Astrocyte (in vitro differentiated cells and primary cell): ENCODE measurements at regions not wholly inside any gene's neighbourhood (a gene's known extent, or its start where the extent isn't known, plus 50 kb on each side); places are given as distances from the start of the nearest gene placed in this dataset.

Experiments used
- DNase-seq: peaks from one replicate; pipeline ENCODE4 v3.0.0-alpha.2; 2010; ENCODE audit warnings: low read depth
- FAIRE-seq: peaks from 2 replicates; lab custom pipeline; 2011; peaks lifted over from hg19 to GRCh38; lab: Jason Lieb, UNC
- H2AFZ ChIP-seq: 2 replicates; pipeline ENCODE4 v1.6.0; 2012; ENCODE audit warnings: low read depth, low read length, inconsistent platforms
- H3K27ac ChIP-seq: 2 replicates; pipeline ENCODE4 v1.5.1; 2011; ENCODE audit warnings: low read depth, low read length, inconsistent platforms
- H3K27me3 ChIP-seq: 2 replicates; pipeline ENCODE4 v1.6.0; 2011; ENCODE audit warnings: low read length, inconsistent platforms; ENCODE audit not compliant: insufficient read depth
- H3K36me3 ChIP-seq: 2 replicates; pipeline ENCODE4 v1.5.1; 2011; ENCODE audit warnings: low read length, inconsistent platforms; ENCODE audit not compliant: insufficient read depth
- H3K4me1 ChIP-seq: 2 replicates; pipeline ENCODE4 v1.5.1; 2011; ENCODE audit warnings: low read length, inconsistent platforms; ENCODE audit not compliant: insufficient read depth
- H3K4me2 ChIP-seq: 2 replicates; pipeline ENCODE4 v1.6.0; 2012; ENCODE audit warnings: low read length, inconsistent platforms
- H3K4me3 ChIP-seq: 2 replicates; pipeline ENCODE4 v1.5.1; 2011; ENCODE audit warnings: low read depth, mild to moderate bottlenecking, low read length, inconsistent platforms; ENCODE audit not compliant: insufficient read depth
- H3K79me2 ChIP-seq: 2 replicates; pipeline ENCODE4 v1.6.0; 2012; ENCODE audit warnings: mild to moderate bottlenecking, low read length, inconsistent platforms; ENCODE audit not compliant: insufficient read depth
- H3K9ac ChIP-seq: 2 replicates; pipeline ENCODE4 v1.6.0; 2012; ENCODE audit warnings: mild to moderate bottlenecking, low read length, inconsistent platforms
- H3K9me3 ChIP-seq: 2 replicates; pipeline ENCODE4 v1.5.1; 2012; ENCODE audit warnings: low read depth, mild to moderate bottlenecking, low read length, inconsistent platforms; ENCODE audit not compliant: insufficient read depth
- H4K20me1 ChIP-seq: 2 replicates; pipeline ENCODE4 v1.6.0; 2012; ENCODE audit warnings: low read length, inconsistent platforms; ENCODE audit not compliant: insufficient read depth
- H3K27ac Mint-ChIP-seq: one replicate; pipeline ENCODE4 v1.8.0; 2021; ENCODE audit warnings: mild to moderate bottlenecking, mixed read lengths; ENCODE audit not compliant: unreplicated experiment
- H3K27me3 Mint-ChIP-seq: one replicate; pipeline ENCODE4 v1.8.0; 2021; ENCODE audit warnings: low read depth, mixed read lengths; ENCODE audit not compliant: unreplicated experiment
- H3K36me3 Mint-ChIP-seq: one replicate; pipeline ENCODE4 v1.8.0; 2021; ENCODE audit warnings: low read depth, mixed read lengths; ENCODE audit not compliant: unreplicated experiment
- H3K4me1 Mint-ChIP-seq: one replicate; pipeline ENCODE4 v1.8.0; 2021; ENCODE audit warnings: low read depth, mixed read lengths; ENCODE audit not compliant: unreplicated experiment
- H3K4me3 Mint-ChIP-seq: one replicate; pipeline ENCODE4 v1.8.0; 2021; ENCODE audit warnings: mild to moderate bottlenecking, moderate library complexity, mixed read lengths; ENCODE audit not compliant: unreplicated experiment
- H3K9me3 Mint-ChIP-seq: one replicate; pipeline ENCODE4 v1.8.0; 2021; ENCODE audit warnings: mild to moderate bottlenecking, mixed read lengths; ENCODE audit not compliant: unreplicated experiment
- EZH2 ChIP-seq: IDR thresholded peaks from 2 replicates; pipeline ENCODE4 v1.6.1; 2012; ENCODE audit warnings: mild to moderate bottlenecking, low read length, inconsistent platforms; ENCODE audit not compliant: insufficient read depth
- TF ChIP-seq, protein P1 (sequence below): IDR thresholded peaks from 2 replicates; pipeline ENCODE4 v1.5.1; 2011; ENCODE audit warnings: low read depth, mild to moderate bottlenecking, inconsistent platforms, low read length, moderate library complexity; ENCODE audit not compliant: insufficient read depth

DNA sequence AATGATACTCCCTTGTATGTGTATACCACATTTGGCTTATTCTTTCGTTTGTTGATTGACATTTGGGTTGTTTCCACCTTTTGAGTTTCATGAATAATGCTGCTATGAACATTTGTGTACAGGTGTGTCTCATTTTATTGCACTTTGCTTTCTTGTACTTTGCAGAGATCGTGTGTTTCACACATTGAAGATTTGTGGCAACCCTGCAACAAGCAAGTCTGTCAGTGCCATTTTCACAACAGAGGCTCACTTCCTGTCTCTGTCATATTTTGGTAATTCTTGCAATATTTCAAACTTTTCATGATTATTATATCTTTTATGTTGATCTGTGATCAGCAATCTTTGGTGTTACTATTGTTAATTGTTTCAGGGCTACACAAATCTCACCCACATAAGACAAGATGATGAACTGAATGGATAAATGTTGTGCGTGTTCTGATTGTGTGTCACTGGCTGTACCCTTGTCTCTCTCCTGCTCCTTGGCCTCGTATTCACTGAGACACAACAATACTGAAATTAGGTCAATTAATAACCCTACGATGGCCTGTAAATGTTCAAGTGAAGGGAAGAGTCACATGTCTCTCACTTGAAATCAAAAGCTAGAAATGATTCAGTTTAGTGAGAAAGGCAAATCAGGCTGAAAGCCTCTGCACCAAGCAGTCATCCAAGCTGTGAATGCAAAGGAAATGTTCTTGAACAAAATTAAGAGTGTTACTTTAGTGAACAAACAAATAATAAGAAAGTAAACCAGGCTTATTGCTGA, 133.6 kb upstream of the JCAD start:
- no peak overlapping the region for H3K27ac Mint-ChIP-seq
- no peak for TF ChIP-seq EZH2
- TF ChIP-seq, protein P1, sequence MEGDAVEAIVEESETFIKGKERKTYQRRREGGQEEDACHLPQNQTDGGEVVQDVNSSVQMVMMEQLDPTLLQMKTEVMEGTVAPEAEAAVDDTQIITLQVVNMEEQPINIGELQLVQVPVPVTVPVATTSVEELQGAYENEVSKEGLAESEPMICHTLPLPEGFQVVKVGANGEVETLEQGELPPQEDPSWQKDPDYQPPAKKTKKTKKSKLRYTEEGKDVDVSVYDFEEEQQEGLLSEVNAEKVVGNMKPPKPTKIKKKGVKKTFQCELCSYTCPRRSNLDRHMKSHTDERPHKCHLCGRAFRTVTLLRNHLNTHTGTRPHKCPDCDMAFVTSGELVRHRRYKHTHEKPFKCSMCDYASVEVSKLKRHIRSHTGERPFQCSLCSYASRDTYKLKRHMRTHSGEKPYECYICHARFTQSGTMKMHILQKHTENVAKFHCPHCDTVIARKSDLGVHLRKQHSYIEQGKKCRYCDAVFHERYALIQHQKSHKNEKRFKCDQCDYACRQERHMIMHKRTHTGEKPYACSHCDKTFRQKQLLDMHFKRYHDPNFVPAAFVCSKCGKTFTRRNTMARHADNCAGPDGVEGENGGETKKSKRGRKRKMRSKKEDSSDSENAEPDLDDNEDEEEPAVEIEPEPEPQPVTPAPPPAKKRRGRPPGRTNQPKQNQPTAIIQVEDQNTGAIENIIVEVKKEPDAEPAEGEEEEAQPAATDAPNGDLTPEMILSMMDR, result no peak
- H3K9me3 ChIP-seq, result peaks cover 5% of the 10 kb centered on the region
- H3K27me3 Mint-ChIP-seq, result no peaks in the 10 kb centered on the region
- no peak overlapping the region for H3K4me2 ChIP-seq
- no peaks in the 10 kb centered on the region for H3K36me3 ChIP-seq
- H3K36me3 Mint-ChIP-seq, result no peaks in the 10 kb centered on the region
- H3K27ac ChIP-seq, result no peak overlapping the region
- H3K27me3 ChIP-seq, result peaks cover 4% of the 10 kb centered on the region
- H3K4me1 ChIP-seq, result peaks cover 6% of the 10 kb centered on the region
- H2AFZ ChIP-seq, result no peak overlapping the region
- H3K4me1 Mint-ChIP-seq, result peaks cover 6% of the 10 kb centered on the region
- H4K20me1 ChIP-seq, result no peaks in the 10 kb centered on the region
- DNase-seq (no peak), FAIRE-seq (no peak)
- no peak overlapping the region for H3K9ac ChIP-seq
- H3K4me3 ChIP-seq, result no peak overlapping the region
- peaks cover 6% of the 10 kb centered on the region for H3K9me3 Mint-ChIP-seq
- H3K4me3 Mint-ChIP-seq, result no peak overlapping the region
- no peaks in the 10 kb centered on the region for H3K79me2 ChIP-seq

DNA sequence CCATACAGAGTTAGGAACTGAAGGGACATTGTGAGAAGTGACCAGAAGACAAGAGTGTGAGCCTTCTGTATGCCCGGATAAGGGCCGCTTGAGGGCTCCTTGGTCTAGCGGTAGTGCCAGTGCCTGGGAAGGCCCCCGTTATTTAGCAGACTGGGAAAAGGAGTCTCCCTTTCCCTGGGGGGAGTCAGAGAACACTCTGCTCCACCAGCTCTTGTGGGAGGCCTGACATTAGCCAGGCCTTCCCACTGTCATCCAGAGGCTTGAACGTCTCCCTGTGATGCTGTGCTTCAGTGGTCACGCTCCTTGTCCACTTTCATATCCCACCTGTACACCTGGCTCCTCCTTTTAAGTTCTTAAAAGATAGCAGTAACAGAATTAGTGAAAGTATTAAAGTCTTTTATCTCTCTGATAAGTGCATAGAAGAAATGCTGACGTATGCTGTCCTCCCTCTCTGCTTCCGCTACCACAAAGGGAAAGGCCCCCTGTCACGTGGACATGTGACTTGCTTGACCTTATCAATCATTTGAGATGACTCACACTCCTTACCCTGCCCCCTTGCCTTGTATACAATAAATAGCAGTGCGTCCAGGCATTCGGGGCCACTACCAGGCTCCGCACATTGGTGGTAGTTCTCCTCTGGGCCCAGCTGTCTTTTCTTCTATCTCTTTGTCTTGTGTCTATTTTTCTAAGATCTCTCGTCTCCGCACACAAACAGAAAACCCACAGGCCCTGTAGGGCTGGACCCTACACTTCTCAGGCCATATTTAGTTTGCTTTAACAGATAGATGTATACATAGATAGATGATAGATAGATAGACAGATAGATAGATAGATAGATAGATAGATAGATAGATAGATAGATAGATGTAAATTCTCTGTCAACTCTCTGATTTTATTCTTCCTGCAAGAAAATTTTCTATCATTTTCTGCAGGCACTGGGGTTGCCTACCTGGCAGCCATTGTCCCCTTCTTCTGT, 131.5 kb upstream of the JCAD start:
- H3K36me3 ChIP-seq, result no peaks in the 10 kb centered on the region
- DNase-seq, result no peak
- H3K79me2 ChIP-seq, result no peaks in the 10 kb centered on the region
- H2AFZ ChIP-seq, result no peak overlapping the region
- no peak overlapping the region for H3K27ac ChIP-seq
- no peak overlapping the region for H3K9ac ChIP-seq
- Mint-ChIP-seq H3K27me3 (no peaks in the 10 kb centered on the region), H3K9me3 (peaks cover 6% of the 10 kb centered on the region), H3K36me3 (no peaks in the 10 kb centered on the region), H3K4me1 (peaks cover 17% of the 10 kb centered on the region), H3K27ac (no peak overlapping the region), H3K4me3 (no peak overlapping the region)
- H3K27me3 ChIP-seq, result no peaks in the 10 kb centered on the region
- no peak overlapping the region for H3K4me2 ChIP-seq
- H4K20me1 ChIP-seq, result no peaks in the 10 kb centered on the region
- no peak for FAIRE-seq
- TF ChIP-seq, protein P1, result no peak
- no peak for TF ChIP-seq EZH2
- H3K4me1 ChIP-seq, result peaks cover 26% of the 10 kb centered on the region
- H3K4me3 ChIP-seq, result no peak overlapping the region
- H3K9me3 ChIP-seq, result peaks cover 5% of the 10 kb centered on the region
